IMR-90 (cell line): ENCODE measurements at regions not wholly inside any gene's neighbourhood (a gene's known extent, or its start where the extent isn't known, plus 50 kb on each side); places are given as distances from the start of the nearest gene placed in this dataset.
A peak's percentile ranks its signal among the peaks of the same experiment; 100 is the strongest.

ENCODE experiments used
- ATAC-seq: fragments of 200-7000 bp; cut with Tn5 transposase; 2 replicates; pipeline ENCODE4 v1.9.1; 2020; ENCODE audit warnings: low read depth, mild to moderate bottlenecking, moderate library complexity
- BruUV-seq: library from RNA; stranded (reverse); fragments of 400-500 nt; replicated peaks from 2 replicates; lab custom pipeline; 2021; lab: Mats Ljungman, UMichigan
- CTCF ChIA-PET: fragments of 300-600 bp; formaldehyde crosslinking; extraction: SDS; loops from one replicate; lab custom pipeline; 2021; ENCODE audit warnings: antibody characterized with exemption; lab: Yijun Ruan, JAX
- POLR2A ChIA-PET: fragments of 300-600 bp; sonication (Branson Sonifier 250); formaldehyde crosslinking; loops from one replicate; lab custom pipeline; 2022; ENCODE audit warnings: antibody characterized with exemption; ENCODE audit not compliant: unreplicated experiment; lab: Charles Lee
- DNase-seq: peaks from one replicate; pipeline ENCODE4 v3.0.0; 2013
- H2AFZ ChIP-seq: replicated peaks from 2 replicates; pipeline ENCODE3; 2013; ENCODE audit warnings: low read length, mild to moderate bottlenecking; ENCODE audit not compliant: poor library complexity
- H2AK5ac ChIP-seq: 2 replicates; pipeline ENCODE4 v1.6.1; 2013; ENCODE audit warnings: low read depth, low read length, inconsistent platforms
- H2AK9ac ChIP-seq: replicated peaks from 2 replicates; pipeline ENCODE3; 2013; ENCODE audit warnings: mild to moderate bottlenecking, low read depth, low read length, moderate library complexity; ENCODE audit not compliant: poor library complexity
- H2BK120ac ChIP-seq: 2 replicates; pipeline ENCODE4 v1.6.1; 2013; ENCODE audit warnings: low read depth, low read length, inconsistent platforms
- H2BK15ac ChIP-seq: 3 replicates; pipeline ENCODE4 v1.6.1; 2013; ENCODE audit warnings: low read depth, low read length, inconsistent platforms
- H2BK20ac ChIP-seq: 2 replicates; pipeline ENCODE4 v1.6.1; 2013; ENCODE audit warnings: low read depth, mild to moderate bottlenecking, inconsistent platforms, low read length, moderate library complexity
- H2BK5ac ChIP-seq: 2 replicates; pipeline ENCODE4 v1.6.1; 2013; ENCODE audit warnings: mild to moderate bottlenecking, low read depth, low read length, inconsistent platforms; ENCODE audit not compliant: poor library complexity, severe bottlenecking
- H3K14ac ChIP-seq: replicated peaks from 2 replicates; pipeline ENCODE4 v1.6.1; 2013; ENCODE audit warnings: low read depth, low read length, inconsistent platforms
- H3K18ac ChIP-seq: 2 replicates; pipeline ENCODE4 v1.6.1; 2013; ENCODE audit warnings: low read depth, low read length, control low read depth
- H3K23ac ChIP-seq: 2 replicates; pipeline ENCODE4 v1.6.1; 2013; ENCODE audit warnings: low read depth, low read length, inconsistent platforms
- H3K27ac ChIP-seq: 2 replicates; pipeline ENCODE4 v1.5.1; 2013; ENCODE audit warnings: mild to moderate bottlenecking, control low read depth, low read length; ENCODE audit not compliant: insufficient read depth
- H3K27me3 ChIP-seq: 2 replicates; pipeline ENCODE4 v1.6.1; 2013; ENCODE audit warnings: low read length; ENCODE audit not compliant: control insufficient read depth, insufficient read depth
- H3K36me3 ChIP-seq: 2 replicates; pipeline ENCODE4 v1.6.1; 2013; ENCODE audit warnings: low read length, mixed read lengths; ENCODE audit not compliant: control insufficient read depth, insufficient read depth
- H3K4ac ChIP-seq: 2 replicates; pipeline ENCODE4 v1.6.1; 2013; ENCODE audit warnings: low read depth, low read length, inconsistent platforms
- H3K4me1 ChIP-seq: 2 replicates; pipeline ENCODE4 v1.6.1; 2013; ENCODE audit warnings: low read length, mixed read lengths; ENCODE audit not compliant: control insufficient read depth, insufficient read depth
- H3K4me2 ChIP-seq: 2 replicates; pipeline ENCODE4 v1.6.1; 2013; ENCODE audit warnings: low read depth, mild to moderate bottlenecking, control low read depth, low read length, moderate library complexity
- H3K4me3 ChIP-seq: 2 replicates; pipeline ENCODE4 v1.5.1; 2013; ENCODE audit warnings: low read depth, mild to moderate bottlenecking, control low read depth, low read length, moderate library complexity; ENCODE audit not compliant: insufficient read depth
- H3K56ac ChIP-seq: 2 replicates; pipeline ENCODE4 v1.6.1; 2013; ENCODE audit warnings: low read length, inconsistent platforms; ENCODE audit not compliant: insufficient read depth; ENCODE audit errors: extremely low read depth
- H3K79me1 ChIP-seq, 2 experiments: 2 replicates each; pipeline ENCODE4 v1.6.1; 2013; ENCODE audit warnings: low read length in 2 of 2, inconsistent platforms in 1 of 2, low read depth in 1 of 2
- H3K9ac ChIP-seq: 2 replicates; pipeline ENCODE4 v1.6.1; 2013; ENCODE audit warnings: low read depth, low read length, control low read depth
- H3K9me1 ChIP-seq: 2 replicates; pipeline ENCODE4 v1.6.1; 2013; ENCODE audit warnings: low read length, inconsistent platforms; ENCODE audit not compliant: insufficient read depth
- H3K9me3 ChIP-seq: 2 replicates; pipeline ENCODE4 v1.6.1; 2013; ENCODE audit warnings: low read length; ENCODE audit not compliant: control insufficient read depth, insufficient read depth
- H4K20me1 ChIP-seq: 2 replicates; pipeline ENCODE4 v1.6.1; 2013; ENCODE audit warnings: low read length, inconsistent platforms; ENCODE audit not compliant: insufficient read depth
- H4K5ac ChIP-seq: 2 replicates; pipeline ENCODE4 v1.6.1; 2013; ENCODE audit warnings: mild to moderate bottlenecking, low read depth, low read length, control low read depth
- H4K8ac ChIP-seq, 2 experiments: 2 replicates each; pipeline ENCODE4 v1.6.1; 2013; ENCODE audit warnings: low read depth in 2 of 2, low read length in 2 of 2, control low read depth in 1 of 2, inconsistent platforms in 1 of 2
- H4K91ac ChIP-seq: 2 replicates; pipeline ENCODE4 v1.6.1; 2013; ENCODE audit warnings: low read depth, low read length, inconsistent platforms; ENCODE audit not compliant: insufficient read depth
- BHLHE40 ChIP-seq: fragments of 150-350 bp; IDR thresholded peaks from 2 replicates; pipeline ENCODE4 v1.6.1; 2016; ENCODE audit warnings: mild to moderate bottlenecking, low read depth, low read length
- CHD1 ChIP-seq: IDR thresholded peaks from 2 replicates; pipeline ENCODE4 v1.6.1; 2012; ENCODE audit warnings: low read depth, low read length, improper control_type of control experiment
- CTCF ChIP-seq: conservative IDR thresholded peaks from 2 replicates; pipeline ENCODE4 v1.5.1; 2012; ENCODE audit warnings: mild to moderate bottlenecking, low read depth, low read length, improper control_type of control experiment
- ELK1 ChIP-seq: fragments of 150-350 bp; IDR thresholded peaks from 2 replicates; pipeline ENCODE4 v1.6.1; 2016; ENCODE audit warnings: low read depth, mild to moderate bottlenecking, low read length, moderate library complexity, borderline replicate concordance
- FOS ChIP-seq: fragments of 150-350 bp; IDR thresholded peaks from 2 replicates; pipeline ENCODE4 v1.6.1; 2016; ENCODE audit warnings: low read depth, low read length
- MAFK ChIP-seq: IDR thresholded peaks from 2 replicates; pipeline ENCODE4 v1.6.1; 2012; ENCODE audit warnings: low read depth, low read length, improper control_type of control experiment
- MAZ ChIP-seq: IDR thresholded peaks from 2 replicates; pipeline ENCODE4 v1.6.1; 2012; ENCODE audit warnings: low read depth, mild to moderate bottlenecking, low read length, improper control_type of control experiment, moderate library complexity, borderline replicate concordance
- NFE2L2 ChIP-seq: fragments of 150-350 bp; IDR thresholded peaks from 2 replicates; pipeline ENCODE4 v1.6.1; 2016; ENCODE audit warnings: low read depth, mild to moderate bottlenecking, low read length
- RAD21 ChIP-seq: IDR thresholded peaks from 2 replicates; pipeline ENCODE4 v1.6.1; 2012; ENCODE audit warnings: low read length, improper control_type of control experiment
- RCOR1 ChIP-seq: IDR thresholded peaks from 2 replicates; pipeline ENCODE4 v1.6.1; 2012; ENCODE audit warnings: mild to moderate bottlenecking, low read length, improper control_type of control experiment; ENCODE audit not compliant: insufficient replicate concordance
- SMC3 ChIP-seq: fragments of 150-350 bp; IDR thresholded peaks from 2 replicates; pipeline ENCODE4 v1.6.1; 2016; ENCODE audit warnings: low read depth, mild to moderate bottlenecking, antibody characterized with exemption, low read length, moderate library complexity
- USF2 ChIP-seq: fragments of 150-350 bp; IDR thresholded peaks from 2 replicates; pipeline ENCODE4 v1.6.1; 2017; ENCODE audit warnings: mild to moderate bottlenecking, antibody characterized with exemption, low read length, low read depth
- WGBS, 2 experiments: methylation state at CpG; one replicate each; pipeline versions ENCODE4 v1.1.5 to v1.1.7; 2013; ENCODE audit warnings: missing lambda C conversion rate in 2 of 2; ENCODE audit not compliant: insufficient read length in 1 of 2; ENCODE audit errors: extremely low coverage in 2 of 2; 5-methylcytosine and 5-hydroxymethylcytosine counted together
- dilution Hi-C: fragments of 300-500 bp; cut with HindIII; formaldehyde crosslinking; loops from one replicate; pipeline ENCODE4 v1.14.3; 2018; ENCODE audit warnings: low sequenced_read_pairs; ENCODE audit not compliant: unreplicated experiment
- in situ Hi-C: fragments of 300-500 bp; cut with MboI; formaldehyde crosslinking; loops from 3 replicates; pipeline ENCODE4 v1.14.3; 2019; ENCODE audit warnings: low sequenced_read_pairs, inconsistent platforms, mixed read lengths
- intact Hi-C: fragments of 100-400 bp; cut with micrococcal nuclease; formaldehyde crosslinking; loops from 2 replicates; pipeline ENCODE4 v1.10.0; 2022

GRCh38 chr20:43389839-43390626, 67.7 kb upstream of the SRSF6 start:
- WGBS, 2 experiments: 14% methylated on average over 8 of the region's 26 CpGs; no CpG with 5 or more reads in 1 of the 2 experiments
- Histone ChIP-seq H4K20me1 (no peaks in the 10 kb centered on the region), H3K4ac (no peak overlapping the region), H3K23ac (no peak overlapping the region), H3K9ac (no peak overlapping the region), H3K9me3 (no peaks in the 10 kb centered on the region), H3K18ac (no peak overlapping the region), H3K56ac (no peak overlapping the region), H3K36me3 (no peaks in the 10 kb centered on the region), H3K27ac (no peak overlapping the region), H4K5ac (no peak overlapping the region), H2BK20ac (no peak overlapping the region), H3K4me3 (no peak overlapping the region), H3K9me1 (no peaks in the 10 kb centered on the region), H3K4me1 (no peaks in the 10 kb centered on the region), H3K79me1 (no peaks in the 10 kb centered on the region), H3K4me2 (no peak overlapping the region), H3K27me3 (no peaks in the 10 kb centered on the region; the same call in none of the 2 replicates), H2AFZ (peak overlapping the region; percentile 1), H2AK9ac (no peak overlapping the region), H2AK5ac (no peak overlapping the region), H2BK120ac (no peak overlapping the region), H4K8ac (no peak overlapping the region), H3K14ac (no peak overlapping the region), H2BK15ac (no peak overlapping the region), H4K91ac (no peak overlapping the region), H2BK5ac (no peak overlapping the region)
- CTCF ChIA-PET: no interaction called here
- DNase-seq: no peak
- no TSS peak for BruUV-seq
- intact Hi-C loops (no loop called here), in situ Hi-C loops (no loop called here), dilution Hi-C loops (no loop called here)
- POLR2A ChIA-PET: no interaction called here
- no peak; the same call in 1 of the 2 replicates for ATAC-seq
- TF ChIP-seq CTCF: peak; percentile 31; the same call in 1 of the 2 replicates
- TF ChIP-seq BHLHE40: no peak
- TF ChIP-seq SMC3: 0 out of 2 replicates have a peak, but pooled peaks have one; percentile 19
- TF ChIP-seq RAD21: peak; percentile 32
- no peak for TF ChIP-seq USF2
- no peak for TF ChIP-seq MAFK
- TF ChIP-seq FOS: no peak
- TF ChIP-seq MAZ: no peak
- TF ChIP-seq ELK1: no peak
- TF ChIP-seq NFE2L2: no peak
- TF ChIP-seq RCOR1: no peak
- no peak for TF ChIP-seq CHD1
